ES-I3 (cell line): ENCODE measurements at regions not wholly inside any gene's neighbourhood (a gene's known extent, or its start where the extent isn't known, plus 50 kb on each side); places are given as distances from the start of the nearest gene placed in this dataset.

Experiments
- H3K36me3 ChIP-seq: 2 replicates; pipeline ENCODE4 v1.6.1; 2013; ENCODE audit warnings: mild to moderate bottlenecking, low read length, control low read depth, moderate library complexity; ENCODE audit not compliant: insufficient read depth
- H3K4me1 ChIP-seq: 2 replicates; pipeline ENCODE4 v1.6.1; 2013; ENCODE audit warnings: mild to moderate bottlenecking, control low read depth, low read length; ENCODE audit not compliant: insufficient read depth
- H3K9ac ChIP-seq: 2 replicates; pipeline ENCODE4 v1.6.1; 2013; ENCODE audit warnings: low read depth, mild to moderate bottlenecking, low read length, moderate library complexity
- H3K9me3 ChIP-seq: 2 replicates; pipeline ENCODE4 v1.6.1; 2013; ENCODE audit warnings: mild to moderate bottlenecking, low read length, moderate library complexity; ENCODE audit not compliant: control insufficient read depth, insufficient read depth

GRCh38 chr6:54991761-54992330, 145.3 kb downstream of the FAM83B start:
- no peaks in the 10 kb centered on the region for H3K9me3 ChIP-seq
- no peaks in the 10 kb centered on the region for H3K4me1 ChIP-seq
- no peaks in the 10 kb centered on the region for H3K36me3 ChIP-seq
- no peak overlapping the region for H3K9ac ChIP-seq

GRCh38 chr6:54992789-54993188, 146.2 kb downstream of the FAM83B start:
- no peak overlapping the region for H3K9ac ChIP-seq
- H3K4me1 ChIP-seq, result no peaks in the 10 kb centered on the region
- H3K9me3 ChIP-seq, result no peaks in the 10 kb centered on the region
- H3K36me3 ChIP-seq, result no peaks in the 10 kb centered on the region

GRCh38 chr6:54993294-54993693, 146.7 kb downstream of the FAM83B start:
- no peaks in the 10 kb centered on the region for H3K36me3 ChIP-seq

GRCh38 chr6:54993948-54994347, 147.4 kb downstream of the FAM83B start:
- Histone ChIP-seq H3K9me3 (no peaks in the 10 kb centered on the region), H3K36me3 (no peaks in the 10 kb centered on the region), H3K9ac (no peak overlapping the region), H3K4me1 (no peaks in the 10 kb centered on the region)

More at GRCh38 chr6:54993294-54993693, 146.7 kb downstream of the FAM83B start:
- no peaks in the 10 kb centered on the region for H3K9me3 ChIP-seq
- H3K9ac ChIP-seq, result no peak overlapping the region
- H3K4me1 ChIP-seq, result no peaks in the 10 kb centered on the region

- no peaks in the 10 kb centered on the region for H3K36me3 ChIP-seq
- no peak overlapping the region for H3K9ac ChIP-seq
- no peaks in the 10 kb centered on the region for H3K9me3 ChIP-seq
- no peaks in the 10 kb centered on the region for H3K4me1 ChIP-seq
These were observed 152.0 kb downstream of the FAM83B start for GRCh38 chr6:54998576-54998975.

GRCh38 chr6:55003719-55004430, 157.3 kb downstream of the FAM83B start:
- H3K4me1 ChIP-seq, result no peaks in the 10 kb centered on the region
- no peaks in the 10 kb centered on the region for H3K9me3 ChIP-seq
- no peaks in the 10 kb centered on the region for H3K36me3 ChIP-seq
- H3K9ac ChIP-seq, result no peak overlapping the region

- Histone ChIP-seq H3K9me3 (no peaks in the 10 kb centered on the region), H3K36me3 (no peaks in the 10 kb centered on the region), H3K4me1 (no peaks in the 10 kb centered on the region), H3K9ac (no peak overlapping the region)
These were observed 162.6 kb downstream of the FAM83B start for GRCh38 chr6:55009131-55009530.

- Histone ChIP-seq H3K36me3 (no peaks in the 10 kb centered on the region), H3K4me1 (no peaks in the 10 kb centered on the region), H3K9me3 (no peaks in the 10 kb centered on the region), H3K9ac (no peak overlapping the region)
These were observed 163.3 kb upstream of the HCRTR2 start for GRCh38 chr6:55011034-55011433.

GRCh38 chr6:55012454-55012853, 161.9 kb upstream of the HCRTR2 start:
- Histone ChIP-seq H3K4me1 (no peaks in the 10 kb centered on the region), H3K9ac (no peak overlapping the region)

GRCh38 chr6:55014321-55015088, 159.8 kb upstream of the HCRTR2 start:
- no peak overlapping the region for H3K9ac ChIP-seq
- H3K4me1 ChIP-seq, result no peaks in the 10 kb centered on the region
- no peaks in the 10 kb centered on the region for H3K9me3 ChIP-seq
- H3K36me3 ChIP-seq, result no peaks in the 10 kb centered on the region

More at GRCh38 chr6:55012454-55012853, 161.9 kb upstream of the HCRTR2 start:
- Histone ChIP-seq H3K36me3 (no peaks in the 10 kb centered on the region), H3K9me3 (no peaks in the 10 kb centered on the region)

GRCh38 chr6:55016261-55016660, 158.1 kb upstream of the HCRTR2 start:
- H3K9me3 ChIP-seq, result 0 out of 2 replicates have a peak, but pooled peaks cover 4% of the 10 kb centered on the region
- no peaks in the 10 kb centered on the region for H3K36me3 ChIP-seq
- H3K4me1 ChIP-seq, result no peaks in the 10 kb centered on the region
- no peak overlapping the region for H3K9ac ChIP-seq

- Histone ChIP-seq H3K9me3 (0 out of 2 replicates have a peak, but pooled peaks cover 4% of the 10 kb centered on the region), H3K36me3 (no peaks in the 10 kb centered on the region), H3K9ac (no peak overlapping the region), H3K4me1 (no peaks in the 10 kb centered on the region)
These were observed 156.6 kb upstream of the HCRTR2 start for GRCh38 chr6:55017555-55018300.

- H3K36me3 ChIP-seq, result no peaks in the 10 kb centered on the region
- 0 out of 2 replicates have a peak, but pooled peaks cover 4% of the 10 kb centered on the region for H3K9me3 ChIP-seq
- H3K9ac ChIP-seq, result no peak overlapping the region
- no peaks in the 10 kb centered on the region for H3K4me1 ChIP-seq
These were observed 154.7 kb upstream of the HCRTR2 start for GRCh38 chr6:55019591-55019990.

- no peak overlapping the region for H3K9ac ChIP-seq
- 0 out of 2 replicates have a peak, but pooled peaks cover 4% of the 10 kb centered on the region for H3K9me3 ChIP-seq
- no peaks in the 10 kb centered on the region for H3K36me3 ChIP-seq
- H3K4me1 ChIP-seq, result no peaks in the 10 kb centered on the region
These were observed 151.1 kb upstream of the HCRTR2 start for GRCh38 chr6:55023230-55023629.
